H1 (cell line): ENCODE measurements at regions not wholly inside any gene's neighbourhood (a gene's known extent, or its start where the extent isn't known, plus 50 kb on each side); places are given as distances from the start of the nearest gene placed in this dataset.

Experiments
- CTCF ChIA-PET: fragments of 300-600 bp; sonication (Branson Sonifier 250); formaldehyde crosslinking; loops from one replicate; lab custom pipeline; 2021; ENCODE audit not compliant: partially characterized antibody; lab: Charles Lee
- POLR2A ChIA-PET: fragments of 300-600 bp; sonication (Branson Sonifier 250); formaldehyde crosslinking; loops from one replicate; lab custom pipeline; 2021; ENCODE audit warnings: inconsistent platforms; ENCODE audit not compliant: partially characterized antibody; lab: Charles Lee
- DNase-seq, 2 experiments: peaks; one replicate each; pipeline versions ENCODE4 v3.0.0 to v3.0.0-alpha.2; 2010 to 2022; ENCODE audit warnings: low spot score in 2 of 2, low read depth in 1 of 2, mixed read lengths in 1 of 2
- FAIRE-seq: peaks from 2 replicates; lab custom pipeline; 2011; peaks lifted over from hg19 to GRCh38; lab: Jason Lieb, UNC
- H2AFZ ChIP-seq: 2 replicates; pipeline ENCODE4 v1.8.1; 2012; ENCODE audit warnings: low read length, inconsistent platforms
- H2AK5ac ChIP-seq: 2 replicates; pipeline ENCODE4 v1.6.1; 2013; ENCODE audit warnings: low read depth, low read length
- H2BK120ac ChIP-seq: replicated peaks from 2 replicates; pipeline ENCODE3; 2013; ENCODE audit warnings: low read depth, low read length, inconsistent platforms
- H2BK12ac ChIP-seq: 2 replicates; pipeline ENCODE4 v1.6.1; 2013; ENCODE audit warnings: low read depth, low read length
- H2BK15ac ChIP-seq: 2 replicates; pipeline ENCODE4 v1.6.1; 2013; ENCODE audit warnings: low read length
- H2BK20ac ChIP-seq: 2 replicates; pipeline ENCODE4 v1.6.1; 2013; ENCODE audit warnings: low read length
- H2BK5ac ChIP-seq: 2 replicates; pipeline ENCODE4 v1.6.1; 2013; ENCODE audit warnings: low read depth, low read length
- H3K14ac ChIP-seq: 2 replicates; pipeline ENCODE4 v1.6.1; 2013; ENCODE audit warnings: inconsistent platforms; ENCODE audit not compliant: insufficient read length
- H3K18ac ChIP-seq: 2 replicates; pipeline ENCODE4 v1.6.1; 2013; ENCODE audit warnings: low read length; ENCODE audit errors: extremely low read depth
- H3K23ac ChIP-seq: 2 replicates; pipeline ENCODE4 v1.6.1; 2013; ENCODE audit warnings: inconsistent platforms; ENCODE audit not compliant: insufficient read length
- H3K23me2 ChIP-seq: 2 replicates; pipeline ENCODE4 v1.6.1; 2013; ENCODE audit warnings: low read depth, low read length
- H3K27ac ChIP-seq: 2 replicates; pipeline ENCODE4 v1.6.1; 2011; ENCODE audit warnings: low read depth, low read length, inconsistent platforms
- H3K27me3 ChIP-seq, 4 experiments: replicated peaks in 1 of 4; 1 replicate in 1 of 4; 2 replicates in 3 of 4; pipeline versions ENCODE4 v1.6.1 to v1.8.1; 2011 to 2013; ENCODE audit warnings: low read length in 3 of 4, mild to moderate bottlenecking in 3 of 4, inconsistent platforms in 2 of 4, mixed read lengths in 2 of 4, moderate library complexity in 1 of 4; ENCODE audit not compliant: control insufficient read depth in 3 of 4, insufficient read depth in 3 of 4; ENCODE audit errors: extremely low read depth in 1 of 4
- H3K36me3 ChIP-seq, 4 experiments: 2 replicates each; pipeline versions ENCODE4 v1.6.1 to v1.8.1; 2011 to 2013; ENCODE audit warnings: mild to moderate bottlenecking in 4 of 4, low read length in 3 of 4, moderate library complexity in 2 of 4, control low read depth in 1 of 4, inconsistent platforms in 1 of 4; ENCODE audit not compliant: insufficient read depth in 4 of 4, control insufficient read depth in 2 of 4
- H3K4ac ChIP-seq: replicated peaks from 2 replicates; pipeline ENCODE3; 2013; ENCODE audit warnings: low read length, low read depth, mixed read lengths, inconsistent platforms; ENCODE audit not compliant: insufficient read length
- H3K4me1 ChIP-seq, 4 experiments: replicated peaks in 1 of 4; 1 replicate in 1 of 4; 2 replicates in 3 of 4; pipeline versions ENCODE4 v1.6.1 to v1.8.1; 2011 to 2013; ENCODE audit warnings: low read length in 3 of 4, inconsistent platforms in 2 of 4, mixed read lengths in 1 of 4; ENCODE audit not compliant: insufficient read depth in 4 of 4, control insufficient read depth in 3 of 4
- H3K4me2 ChIP-seq, 2 experiments: 2 replicates each; pipeline versions ENCODE4 v1.6.1 to v1.8.1; 2011 to 2013; ENCODE audit warnings: low read depth in 2 of 2, low read length in 2 of 2, control low read depth in 1 of 2, inconsistent platforms in 1 of 2, mild to moderate bottlenecking in 1 of 2; ENCODE audit not compliant: insufficient read depth in 1 of 2
- H3K4me3 ChIP-seq, 4 experiments: fragments of 200-600, 300-600 bp in 1 of 4; sonication (generic), shearing (Covaris generic), sonication (Bioruptor Twin) in 1 of 4; 2 replicates each; pipeline versions ENCODE4 v1.5.1 to v1.8.1; 2011 to 2016; ENCODE audit warnings: low read length in 4 of 4, low read depth in 3 of 4, control low read depth in 2 of 4, inconsistent platforms in 2 of 4, mild to moderate bottlenecking in 2 of 4, mixed read lengths in 1 of 4, moderate library complexity in 1 of 4; ENCODE audit not compliant: insufficient read depth in 2 of 4; ENCODE audit errors: extremely low read depth in 1 of 4
- H3K56ac ChIP-seq: replicated peaks from 2 replicates; pipeline ENCODE3; 2013; ENCODE audit warnings: low read depth, mild to moderate bottlenecking, mixed read lengths, low read length, inconsistent platforms; ENCODE audit not compliant: insufficient read length
- H3K79me1 ChIP-seq: 2 replicates; pipeline ENCODE4 v1.6.1; 2013; ENCODE audit warnings: low read depth, low read length, control low read depth
- H3K79me2 ChIP-seq, 2 experiments: 2 replicates each; pipeline versions ENCODE4 v1.6.1 to v1.8.1; 2012 to 2013; ENCODE audit warnings: low read length in 2 of 2, mild to moderate bottlenecking in 2 of 2, inconsistent platforms in 1 of 2; ENCODE audit not compliant: insufficient read depth in 2 of 2, control insufficient read depth in 1 of 2
- H3K9ac ChIP-seq, 4 experiments: replicated peaks in 1 of 4; 1 replicate in 1 of 4; 2 replicates in 3 of 4; pipeline versions ENCODE4 v1.6.1 to v1.8.1; 2011 to 2013; ENCODE audit warnings: low read depth in 3 of 4, low read length in 3 of 4, control low read depth in 2 of 4, mild to moderate bottlenecking in 2 of 4, moderate library complexity in 2 of 4, inconsistent platforms in 1 of 4; ENCODE audit errors: extremely low read depth in 1 of 4
- H3K9me3 ChIP-seq, 2 experiments: 2 replicates each; pipeline versions ENCODE4 v1.6.1 to v1.8.1; 2012 to 2013; ENCODE audit warnings: mild to moderate bottlenecking in 2 of 2, moderate library complexity in 2 of 2, control low read depth in 1 of 2, inconsistent platforms in 1 of 2, low read depth in 1 of 2, low read length in 1 of 2, mixed read lengths in 1 of 2; ENCODE audit not compliant: insufficient read depth in 2 of 2
- H4K20me1 ChIP-seq, 2 experiments: replicated peaks in 1 of 2; 2 replicates each; pipeline versions ENCODE3 to v1.8.1; 2011 to 2013; ENCODE audit warnings: inconsistent platforms in 2 of 2, low read length in 2 of 2, mild to moderate bottlenecking in 1 of 2; ENCODE audit not compliant: insufficient read depth in 2 of 2, control insufficient read depth in 1 of 2
- H4K5ac ChIP-seq: 2 replicates; pipeline ENCODE4 v1.6.1; 2013; ENCODE audit warnings: low read length, low read depth, mixed read lengths, inconsistent platforms; ENCODE audit not compliant: insufficient read length
- H4K8ac ChIP-seq: 2 replicates; pipeline ENCODE4 v1.8.0; 2013; ENCODE audit warnings: mild to moderate bottlenecking, moderate library complexity, low read length, inconsistent platforms; ENCODE audit not compliant: insufficient read depth; ENCODE audit errors: extremely low read depth
- H4K91ac ChIP-seq: replicated peaks from 2 replicates; pipeline ENCODE3; 2013; ENCODE audit warnings: low read length, mixed read lengths, inconsistent platforms; ENCODE audit not compliant: insufficient read length
- ASH2L ChIP-seq: fragments of 200-600, 300-600 bp; sonication (generic); IDR thresholded peaks from one replicate; pipeline ENCODE4 v1.7.1; 2017; ENCODE audit warnings: low read length
- BCL11A ChIP-seq, 2 experiments: IDR thresholded peaks; one replicate each; pipeline ENCODE4 v1.6.1; 2011; ENCODE audit warnings: low read depth in 2 of 2, low read length in 2 of 2, mild to moderate bottlenecking in 2 of 2
- BRCA1 ChIP-seq: IDR thresholded peaks from 2 replicates; pipeline ENCODE4 v1.6.1; 2012; ENCODE audit warnings: low read depth, low read length, improper control_type of control experiment
- CBX5 ChIP-seq: fragments of 300-800, 300-1000 bp; sonication (generic); IDR thresholded peaks from 2 replicates; pipeline ENCODE4 v1.7.1; 2016; ENCODE audit warnings: antibody characterized with exemption, low read length, low read depth
- CBX8 ChIP-seq: fragments of 300-800, 300-1000 bp; sonication (generic); IDR thresholded peaks from 2 replicates; pipeline ENCODE4 v1.7.1; 2016; ENCODE audit warnings: low read depth, low read length, borderline replicate concordance
- GABPA ChIP-seq: IDR thresholded peaks from 2 replicates; pipeline ENCODE4 v1.6.1; 2011; ENCODE audit warnings: mild to moderate bottlenecking, low read length, moderate library complexity, borderline replicate concordance; ENCODE audit not compliant: insufficient read depth
- GTF2F1 ChIP-seq: IDR thresholded peaks from 2 replicates; pipeline ENCODE4 v1.6.1; 2012; ENCODE audit warnings: low read depth, low read length, improper control_type of control experiment, borderline replicate concordance
- POLR2AphosphoS5 ChIP-seq: IDR thresholded peaks from 2 replicates; pipeline ENCODE4 v1.6.1; 2011; ENCODE audit warnings: low read depth, low read length
- RAD21 ChIP-seq, 2 experiments: IDR thresholded peaks in 1 of 2; conservative IDR thresholded peaks in 1 of 2; 2 replicates each; pipeline ENCODE4 v1.6.1; 2011; ENCODE audit warnings: low read depth in 2 of 2, low read length in 2 of 2, improper control_type of control experiment in 1 of 2, inconsistent platforms in 1 of 2, mild to moderate bottlenecking in 1 of 2, moderate library complexity in 1 of 2
- SIN3A ChIP-seq, 2 experiments: IDR thresholded peaks in 1 of 2; conservative IDR thresholded peaks in 1 of 2; 2 replicates each; pipeline ENCODE4 v1.6.1; 2011 to 2012; ENCODE audit warnings: low read length in 2 of 2, improper control_type of control experiment in 1 of 2, low read depth in 1 of 2, mild to moderate bottlenecking in 1 of 2
- SRF ChIP-seq: IDR thresholded peaks from 2 replicates; pipeline ENCODE4 v1.6.1; 2011; ENCODE audit warnings: mild to moderate bottlenecking, low read depth, low read length, moderate library complexity
- WGBS, 2 experiments: shearing (Covaris generic) in 1 of 2; methylation state at CpG; one replicate each; pipeline versions ENCODE4 v1.1.6 to v1.1.7; 2013 to 2015; ENCODE audit warnings: low lambda C conversion rate in 2 of 2, mixed read lengths in 2 of 2, inconsistent platforms in 1 of 2, low coverage in 1 of 2, missing lambda C conversion rate in 1 of 2; ENCODE audit not compliant: insufficient replicate concordance in 2 of 2, insufficient coverage in 1 of 2, insufficient read length in 1 of 2; ENCODE audit errors: extremely low coverage in 1 of 2, missing lambda C conversion rate in 1 of 2; 5-methylcytosine and 5-hydroxymethylcytosine counted together
- TF ChIP-seq, protein P1 (sequence below): IDR thresholded peaks from 2 replicates; pipeline ENCODE4 v1.6.1; 2012; ENCODE audit warnings: inconsistent platforms
- TF ChIP-seq, protein P2 (sequence below): IDR thresholded peaks from 2 replicates; pipeline ENCODE4 v1.6.1; 2011; ENCODE audit warnings: low read length, improper control_type of control experiment

DNA sequence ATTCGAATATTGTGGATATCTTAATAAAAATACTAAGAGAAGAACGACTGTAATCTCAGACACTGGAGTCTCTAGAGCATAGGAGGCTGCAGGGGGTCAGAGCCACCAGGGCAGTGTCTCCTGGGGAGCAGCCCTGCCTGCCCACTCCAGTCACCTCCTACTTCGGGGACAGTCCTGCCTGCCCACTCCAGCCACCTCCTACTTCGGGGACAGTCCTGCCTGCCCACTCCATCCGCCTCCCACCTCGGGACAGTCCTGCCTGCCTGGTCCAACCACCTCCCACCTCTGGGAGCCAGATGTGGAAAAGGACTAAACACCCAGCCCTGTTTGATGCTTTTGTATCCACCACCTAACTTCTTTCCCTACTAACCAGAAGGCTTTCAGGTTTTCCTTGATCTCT, 350.1 kb upstream of the SMIM21 start:
- Histone ChIP-seq H4K8ac (no peak overlapping the region), H4K91ac (no peak overlapping the region), H3K9ac (no peak overlapping the region), H2BK120ac (no peak overlapping the region), H3K36me3 (no peaks in the 10 kb centered on the region), H3K79me2 (no peaks in the 10 kb centered on the region), H3K27ac (no peak overlapping the region), H3K79me1 (no peaks in the 10 kb centered on the region), H3K4me3 (no peak overlapping the region), H4K20me1 (no peaks in the 10 kb centered on the region), H2BK20ac (no peak overlapping the region), H3K4me2 (no peak overlapping the region), H3K14ac (no peak overlapping the region), H2BK12ac (no peak overlapping the region), H4K5ac (no peak overlapping the region), H3K9me3 (no peaks in the 10 kb centered on the region), H2BK5ac (no peak overlapping the region), H2AFZ (no peak overlapping the region), H3K23ac (no peak overlapping the region), H3K18ac (no peak overlapping the region), H3K23me2 (no peaks in the 10 kb centered on the region), H3K27me3 (no peaks in the 10 kb centered on the region), H2BK15ac (no peak overlapping the region), H3K4me1 (no peaks in the 10 kb centered on the region; a peak in 1 of 7 replicates), H3K56ac (no peak overlapping the region), H3K4ac (no peak overlapping the region), H2AK5ac (no peak overlapping the region)
- ChIA-PET POLR2A (no interaction called here), CTCF (no interaction called here)
- FAIRE-seq (no peak), DNase-seq (no peak)
- 97% methylated on average over 6 of the region's 6 CpGs; no CpG with 5 or more reads in 1 of the 2 experiments for WGBS, 2 experiments
- TF ChIP-seq SIN3A (conservative IDR thresholded peaks at IDR 0.05 in 1 of 2, IDR thresholded peaks at IDR 0.05 in 1 of 2; ENCODE audit: low read depth in 1 of 2, low read length in 2 of 2): no peak
- no peak for TF ChIP-seq CBX5
- TF ChIP-seq SRF: no peak
- TF ChIP-seq BRCA1: no peak
- no peak for TF ChIP-seq GTF2F1
- no peak for TF ChIP-seq POLR2AphosphoS5
- no peak for TF ChIP-seq ASH2L
- TF ChIP-seq, protein P1, sequence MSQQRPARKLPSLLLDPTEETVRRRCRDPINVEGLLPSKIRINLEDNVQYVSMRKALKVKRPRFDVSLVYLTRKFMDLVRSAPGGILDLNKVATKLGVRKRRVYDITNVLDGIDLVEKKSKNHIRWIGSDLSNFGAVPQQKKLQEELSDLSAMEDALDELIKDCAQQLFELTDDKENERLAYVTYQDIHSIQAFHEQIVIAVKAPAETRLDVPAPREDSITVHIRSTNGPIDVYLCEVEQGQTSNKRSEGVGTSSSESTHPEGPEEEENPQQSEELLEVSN: no peak
- no peak for TF ChIP-seq CBX8
- no peak for TF ChIP-seq GABPA
- no peak for TF ChIP-seq BCL11A (IDR thresholded peaks at IDR 0.05; ENCODE audit: low read depth in 2 of 2, low read length in 2 of 2)
- TF ChIP-seq RAD21 (IDR thresholded peaks at IDR 0.05 in 1 of 2, conservative IDR thresholded peaks at IDR 0.05 in 1 of 2; ENCODE audit: low read depth in 2 of 2, low read length in 2 of 2): no peak
- TF ChIP-seq, protein P2, sequence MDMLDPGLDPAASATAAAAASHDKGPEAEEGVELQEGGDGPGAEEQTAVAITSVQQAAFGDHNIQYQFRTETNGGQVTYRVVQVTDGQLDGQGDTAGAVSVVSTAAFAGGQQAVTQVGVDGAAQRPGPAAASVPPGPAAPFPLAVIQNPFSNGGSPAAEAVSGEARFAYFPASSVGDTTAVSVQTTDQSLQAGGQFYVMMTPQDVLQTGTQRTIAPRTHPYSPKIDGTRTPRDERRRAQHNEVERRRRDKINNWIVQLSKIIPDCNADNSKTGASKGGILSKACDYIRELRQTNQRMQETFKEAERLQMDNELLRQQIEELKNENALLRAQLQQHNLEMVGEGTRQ: no peak
